ENCODE measurements at regions not wholly inside any gene's neighbourhood (a gene's known extent, or its start where the extent isn't known, plus 50 kb on each side); places are given as distances from the start of the nearest gene placed in this dataset.

DNA sequence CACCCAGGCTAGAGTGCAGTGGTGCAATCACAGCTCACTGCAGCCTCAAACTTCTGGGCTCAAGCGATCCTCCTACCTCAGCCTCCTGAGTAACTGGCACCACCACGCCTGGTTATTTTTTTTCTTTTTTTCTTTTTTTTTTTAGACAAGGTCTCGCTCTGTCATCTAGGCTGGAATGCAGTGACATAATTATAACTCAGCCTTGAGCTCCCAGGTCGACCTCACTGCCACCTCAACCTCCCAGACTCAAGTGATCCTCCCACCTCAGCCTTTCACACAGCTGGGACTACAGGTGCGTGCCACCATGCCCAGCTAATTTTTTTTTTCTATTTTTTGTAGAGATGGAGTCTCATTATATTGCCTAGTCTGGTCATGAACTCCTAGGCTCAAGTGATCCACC, 66.9 kb upstream of the ECE1 start:
- no peak for DNase-seq (ENCODE audit: low read depth, low spot score)
- Histone ChIP-seq H3K79me2 (ENCODE audit: insufficient read depth, low read length) (no peaks in the 10 kb centered on the region), H3K4me2 (ENCODE audit: low read length) (no peak overlapping the region), H3K9me2 (ENCODE audit: insufficient read depth) (no peaks in the 10 kb centered on the region), H3K4me1 (ENCODE audit: control insufficient read depth in 1 of 2, insufficient read depth in 2 of 2, low read length in 2 of 2) (peaks cover 0 to 19% of the 10 kb centered on the region in 2 experiments; a peak in 3 of 4 replicates), H4K20me1 (ENCODE audit: insufficient read depth) (no peaks in the 10 kb centered on the region), H3K27ac (ENCODE audit: low read depth, low read length) (no peak overlapping the region), H3K27me3 (ENCODE audit: insufficient read depth, low read length) (no peaks in the 10 kb centered on the region), H3K9ac (ENCODE audit: low read length) (no peak overlapping the region), H3K4me3 (replicated peaks in 1 of 2; ENCODE audit: low read depth in 1 of 2, low read length in 2 of 2) (no peak overlapping the region), H3K36me3 (ENCODE audit: control insufficient read depth in 1 of 2, insufficient read depth in 2 of 2, low read length in 2 of 2) (no peaks in the 10 kb centered on the region), H2AFZ (ENCODE audit: low read depth, low read length, poor library complexity, severe bottlenecking) (no peak overlapping the region), H3K9me3 (ENCODE audit: control insufficient read depth in 1 of 2, insufficient read depth in 1 of 2, low read depth in 1 of 2, low read length in 2 of 2) (no peaks in the 10 kb centered on the region)
- BruUV-seq (replicated peaks), result no TSS peak
- TF ChIP-seq EZH2phosphoT487 (IDR thresholded peaks at IDR 0.05; ENCODE audit: borderline replicate concordance) (no peak), SRF (IDR thresholded peaks at IDR 0.05; ENCODE audit: low read depth) (no peak), CBX3 (IDR thresholded peaks at IDR 0.05; ENCODE audit: low read depth) (no peak), CTCF (IDR thresholded peaks at IDR 0.05 in 2 of 3, conservative IDR thresholded peaks at IDR 0.05 in 1 of 3; ENCODE audit: borderline replicate concordance in 1 of 3, insufficient read depth in 1 of 3, low read depth in 2 of 3, low read length in 2 of 3) (no peak)
- CTCF ChIA-PET, result interaction anchor here (1.0 to 1.7 kb wide), 3 partner anchors 13 to 102 kb away, joined by 3 to 8 read pairs (median 6); no protein-coding TSS in a partner anchor
- RAD21 ChIA-PET (ENCODE audit: low non-redundant PET in 1 of 2, low total read pairs in 2 of 2, uncharacterized antibody in 2 of 2, unreplicated experiment in 2 of 2), result no interaction called here
- intact Hi-C loops (cut with micrococcal nuclease), result no loop called here
- no peak for ATAC-seq
- POLR2A ChIA-PET, result interaction anchor here (1.1 kb wide), 1 partner anchor 11 kb away, joined by 3 read pairs; no protein-coding TSS in a partner anchor

DNA sequence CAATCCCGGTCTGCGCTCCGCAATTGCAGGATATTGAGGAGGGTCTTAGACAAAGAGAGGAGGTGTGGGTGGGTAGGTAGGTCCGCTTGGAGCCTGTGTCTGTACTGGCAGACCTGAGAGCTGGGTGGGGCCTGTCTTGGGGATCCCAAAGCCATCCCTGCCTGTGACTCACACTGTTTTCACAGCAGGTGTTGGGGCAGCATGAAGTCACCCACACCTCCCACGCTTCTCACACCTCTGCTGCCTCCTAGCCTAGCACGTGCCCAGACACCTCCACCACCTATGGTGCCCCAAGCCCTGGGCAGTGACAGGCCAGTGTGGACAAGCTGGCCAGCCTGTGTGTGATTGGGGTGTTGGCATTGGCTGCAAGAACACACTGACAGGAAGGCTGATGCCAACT, 65.7 kb upstream of the ECE1 start:
- no peaks in the 10 kb centered on the region for H4K20me1 ChIP-seq (ENCODE audit: insufficient read depth)
- H3K27ac ChIP-seq (ENCODE audit: low read depth, low read length), result no peak overlapping the region
- H3K27me3 ChIP-seq (ENCODE audit: insufficient read depth, low read length), result no peaks in the 10 kb centered on the region
- peaks cover 0 to 19% of the 10 kb centered on the region in 2 experiments; a peak in 3 of 4 replicates for H3K4me1 ChIP-seq (ENCODE audit: control insufficient read depth in 1 of 2, insufficient read depth in 2 of 2, low read length in 2 of 2)
- ChIA-PET RAD21 (ENCODE audit: low non-redundant PET in 1 of 2, low total read pairs in 2 of 2, uncharacterized antibody in 2 of 2, unreplicated experiment in 2 of 2) (no interaction called here), POLR2A (interaction anchor here (0.7 kb wide), 1 partner anchor 27 kb away, joined by 3 read pairs; no protein-coding TSS in a partner anchor), CTCF (interaction anchor here (0.5 to 1.7 kb wide), 3 partner anchors 86 to 149 kb away, joined by 3 to 8 read pairs (median 6); no protein-coding TSS in a partner anchor)
- H3K79me2 ChIP-seq (ENCODE audit: insufficient read depth, low read length), result no peaks in the 10 kb centered on the region
- no TSS peak for BruUV-seq (replicated peaks)
- ATAC-seq, result peak; percentile 78
- no peak overlapping the region for H3K4me2 ChIP-seq (ENCODE audit: low read length)
- intact Hi-C loops (cut with micrococcal nuclease), result no loop called here
- H3K4me3 ChIP-seq (replicated peaks in 1 of 2; ENCODE audit: low read depth in 1 of 2, low read length in 2 of 2), result no peak overlapping the region
- H3K9ac ChIP-seq (ENCODE audit: low read length), result no peak overlapping the region
- H2AFZ ChIP-seq (ENCODE audit: low read depth, low read length, poor library complexity, severe bottlenecking), result no peak overlapping the region
- no peaks in the 10 kb centered on the region for H3K9me3 ChIP-seq (ENCODE audit: control insufficient read depth in 1 of 2, insufficient read depth in 1 of 2, low read depth in 1 of 2, low read length in 2 of 2)
- no peak for TF ChIP-seq YY1 (IDR thresholded peaks at IDR 0.05; ENCODE audit: extremely low read depth, insufficient replicate concordance, low read depth, low read length)
- TF ChIP-seq, protein P1, sequence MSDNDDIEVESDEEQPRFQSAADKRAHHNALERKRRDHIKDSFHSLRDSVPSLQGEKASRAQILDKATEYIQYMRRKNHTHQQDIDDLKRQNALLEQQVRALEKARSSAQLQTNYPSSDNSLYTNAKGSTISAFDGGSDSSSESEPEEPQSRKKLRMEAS (IDR thresholded peaks at IDR 0.05), result peak; percentile 99
- no peak for TF ChIP-seq CTCF (IDR thresholded peaks at IDR 0.05 in 2 of 3, conservative IDR thresholded peaks at IDR 0.05 in 1 of 3; ENCODE audit: borderline replicate concordance in 1 of 3, insufficient read depth in 1 of 3, low read depth in 2 of 3, low read length in 2 of 3)
- peak; percentile 83 for TF ChIP-seq EGR1 (IDR thresholded peaks at IDR 0.05; ENCODE audit: low read depth)
- peak; percentile 92 for TF ChIP-seq CBX3 (IDR thresholded peaks at IDR 0.05; ENCODE audit: low read depth)
- TF ChIP-seq SRF (IDR thresholded peaks at IDR 0.05; ENCODE audit: low read depth), result no peak
- peak; percentile 44; the same call in 1 of the 2 replicates for TF ChIP-seq FOSL1 (IDR thresholded peaks at IDR 0.05; ENCODE audit: low read depth)
- no peak for TF ChIP-seq ZFX (IDR thresholded peaks at IDR 0.05)
- no peak for TF ChIP-seq ZNF274 (IDR thresholded peaks at IDR 0.05; ENCODE audit: low read depth, low read length)
- DNase-seq (ENCODE audit: low read depth, low spot score), result no peak
- no peaks in the 10 kb centered on the region for H3K36me3 ChIP-seq (ENCODE audit: control insufficient read depth in 1 of 2, insufficient read depth in 2 of 2, low read length in 2 of 2)
- no peaks in the 10 kb centered on the region for H3K9me2 ChIP-seq (ENCODE audit: insufficient read depth)
